ENCODE measurements at regions not wholly inside any gene's neighbourhood (a gene's known extent, or its start where the extent isn't known, plus 50 kb on each side); places are given as distances from the start of the nearest gene placed in this dataset.

GRCh38 chr9:102842423-102842822 is 152.7 kb upstream of the CYLC2 start:
- Histone ChIP-seq H3K27me3 (ENCODE audit: control insufficient read depth, insufficient read depth, low read length) (no peaks in the 10 kb centered on the region), H3K4me1 (ENCODE audit: control insufficient read depth, insufficient read depth, low read length) (no peaks in the 10 kb centered on the region), H3K36me3 (ENCODE audit: control insufficient read depth, insufficient read depth, low read length) (no peaks in the 10 kb centered on the region), H3K4me3 (ENCODE audit: low read depth in 2 of 2, low read length in 2 of 2) (no peak overlapping the region), H3K27ac (ENCODE audit: low read length) (no peak overlapping the region), H3K9me3 (ENCODE audit: control insufficient read depth, insufficient read depth, low read depth, low read length) (no peaks in the 10 kb centered on the region)
- TF ChIP-seq TCF7L2 (IDR thresholded peaks at IDR 0.05; ENCODE audit: low read depth, low read length) (no peak), POLR2AphosphoS5 (IDR thresholded peaks at IDR 0.05; ENCODE audit: low read depth, low read length) (no peak), SIN3A (IDR thresholded peaks at IDR 0.05; ENCODE audit: borderline replicate concordance, insufficient read depth, low read depth, low read length) (no peak), CTCF (IDR thresholded peaks at IDR 0.05) (no peak)
- CTCF ChIA-PET = no interaction called here
- DNase-seq (ENCODE audit: low read depth, low spot score) (no peak), ATAC-seq (no peak)
- BruUV-seq (replicated peaks) = no TSS peak
- in situ Hi-C loops (cut with HindIII; ENCODE audit: low pct_unique_long_range_greater_than_20kb, low sequenced_read_pairs) (no loop called here), intact Hi-C loops (cut with micrococcal nuclease; ENCODE audit: unreplicated experiment) (no loop called here)
- POLR2A ChIA-PET = no interaction called here

- no TSS peak for BruUV-seq (replicated peaks)
- ATAC-seq (no peak), DNase-seq (ENCODE audit: low read depth, low spot score) (no peak)
- H3K27me3 ChIP-seq (ENCODE audit: control insufficient read depth, insufficient read depth, low read length) = no peaks in the 10 kb centered on the region
- CTCF ChIA-PET = no interaction called here
- in situ Hi-C loops (cut with HindIII; ENCODE audit: low pct_unique_long_range_greater_than_20kb, low sequenced_read_pairs) (no loop called here), intact Hi-C loops (cut with micrococcal nuclease; ENCODE audit: unreplicated experiment) (no loop called here)
- TF ChIP-seq POLR2AphosphoS5 (IDR thresholded peaks at IDR 0.05; ENCODE audit: low read depth, low read length) (no peak), TCF7L2 (IDR thresholded peaks at IDR 0.05; ENCODE audit: low read depth, low read length) (no peak), CTCF (IDR thresholded peaks at IDR 0.05) (no peak), SIN3A (IDR thresholded peaks at IDR 0.05; ENCODE audit: borderline replicate concordance, insufficient read depth, low read depth, low read length) (no peak), REST (IDR thresholded peaks at IDR 0.05; ENCODE audit: insufficient read depth in 1 of 2, low read depth in 2 of 2, low read length in 1 of 2) (no peak)
- H3K36me3 ChIP-seq (ENCODE audit: control insufficient read depth, insufficient read depth, low read length) = no peaks in the 10 kb centered on the region
- no peaks in the 10 kb centered on the region for H3K4me1 ChIP-seq (ENCODE audit: control insufficient read depth, insufficient read depth, low read length)
- POLR2A ChIA-PET = no interaction called here
- H3K4me3 ChIP-seq (ENCODE audit: low read depth in 2 of 2, low read length in 2 of 2) = no peak overlapping the region
- no peaks in the 10 kb centered on the region for H3K9me3 ChIP-seq (ENCODE audit: control insufficient read depth, insufficient read depth, low read depth, low read length)
- no peak overlapping the region for H3K27ac ChIP-seq (ENCODE audit: low read length)
Measured at GRCh38 chr9:102841376-102841775, 153.8 kb upstream of the CYLC2 start.
